NK-92 treated with Interleukin-12 subunit alpha and Interleukin-12 subunit beta, amount 100 ng/mL, for 24 hours (cell line): ENCODE measurements at regions not wholly inside any gene's neighbourhood (a gene's known extent, or its start where the extent isn't known, plus 50 kb on each side); places are given as distances from the start of the nearest gene placed in this dataset.

Experiments
- DNase-seq: peaks from one replicate; lab custom pipeline; 2025; lab: John Stamatoyannopoulos, UW

GRCh38 chr13:95352486-95352885 lies 51.2 kb upstream of the ABCC4 start:
- no peak for DNase-seq

- DNase-seq, result no peak
Observed at GRCh38 chr13:95354156-95354555, 52.9 kb upstream of the ABCC4 start.

GRCh38 chr13:95354680-95355487 lies 53.6 kb upstream of the ABCC4 start:
- DNase-seq, result no peak

GRCh38 chr13:95355494-95355893 lies 54.2 kb upstream of the ABCC4 start:
- no peak for DNase-seq

GRCh38 chr13:95356916-95357315 lies 55.7 kb upstream of the ABCC4 start:
- DNase-seq, result no peak

- DNase-seq, result no peak
Observed at GRCh38 chr13:95357875-95358274, 56.6 kb upstream of the ABCC4 start.

- DNase-seq, result no peak
Observed at GRCh38 chr13:95360052-95360451, 58.8 kb upstream of the ABCC4 start.

GRCh38 chr13:95360464-95361097 lies 59.3 kb upstream of the ABCC4 start:
- no peak for DNase-seq

GRCh38 chr13:95361686-95362085 lies 60.4 kb upstream of the ABCC4 start:
- no peak for DNase-seq

- DNase-seq, result no peak
Observed at GRCh38 chr13:95362666-95363065, 61.4 kb upstream of the ABCC4 start.

- DNase-seq, result no peak
Observed at GRCh38 chr13:95367309-95367843, 66.1 kb upstream of the ABCC4 start.

GRCh38 chr13:95368998-95369397 lies 67.7 kb upstream of the ABCC4 start:
- DNase-seq, result no peak

GRCh38 chr13:95375706-95376105 lies 74.5 kb upstream of the ABCC4 start:
- no peak for DNase-seq

- no peak for DNase-seq
Observed at GRCh38 chr13:95378603-95379002, 77.4 kb upstream of the ABCC4 start.

GRCh38 chr13:95380468-95381211 lies 79.4 kb upstream of the ABCC4 start:
- peak; percentile 42 for DNase-seq

GRCh38 chr13:95381212-95381527 lies 79.9 kb upstream of the ABCC4 start:
- DNase-seq, result no peak

- no peak for DNase-seq
Observed at GRCh38 chr13:95382411-95382810, 81.2 kb upstream of the ABCC4 start.

- DNase-seq, result no peak
Observed at GRCh38 chr13:95382916-95383315, 81.7 kb upstream of the ABCC4 start.

GRCh38 chr13:95385373-95385772 lies 84.1 kb upstream of the ABCC4 start:
- no peak for DNase-seq

- no peak for DNase-seq
Observed at GRCh38 chr13:95385798-95386197, 84.5 kb upstream of the ABCC4 start.

GRCh38 chr13:95386370-95386769 lies 85.1 kb upstream of the ABCC4 start:
- DNase-seq, result no peak

GRCh38 chr13:95387733-95388207 lies 86.5 kb upstream of the ABCC4 start:
- DNase-seq, result no peak
